NCI-H2227 (cell line): ENCODE measurements at regions not wholly inside any gene's neighbourhood (a gene's known extent, or its start where the extent isn't known, plus 50 kb on each side); places are given as distances from the start of the nearest gene placed in this dataset.
"Not testable (repeated sequence)": the region's sequence is repeated elsewhere in the genome, so short reads cannot be mapped to it uniquely, and the experiment has no call there.

Source experiments
- DNase-seq: peaks from one replicate; lab custom pipeline; 2025; ENCODE audit not compliant: unreplicated experiment; lab: John Stamatoyannopoulos, UW

DNA sequence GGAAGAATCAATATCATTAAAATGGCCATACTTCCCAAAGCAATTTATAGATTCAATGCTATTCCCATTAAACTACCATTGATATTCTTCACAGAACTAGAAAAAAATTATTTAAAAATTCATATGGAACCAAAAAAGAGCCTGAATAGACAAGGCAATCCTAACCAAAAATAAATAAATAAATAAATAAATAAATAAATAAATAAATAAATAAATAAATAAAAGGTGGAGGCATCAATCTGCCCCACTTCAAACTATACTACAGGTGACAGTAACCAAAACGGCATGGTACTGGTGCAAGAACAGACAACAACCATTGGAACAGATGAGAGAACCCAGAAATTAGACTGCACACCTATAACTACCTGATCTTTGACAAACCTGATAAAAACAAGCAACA is 598.5 kb upstream of the GRM3 start:
- DNase-seq = not testable (repeated sequence)

DNA sequence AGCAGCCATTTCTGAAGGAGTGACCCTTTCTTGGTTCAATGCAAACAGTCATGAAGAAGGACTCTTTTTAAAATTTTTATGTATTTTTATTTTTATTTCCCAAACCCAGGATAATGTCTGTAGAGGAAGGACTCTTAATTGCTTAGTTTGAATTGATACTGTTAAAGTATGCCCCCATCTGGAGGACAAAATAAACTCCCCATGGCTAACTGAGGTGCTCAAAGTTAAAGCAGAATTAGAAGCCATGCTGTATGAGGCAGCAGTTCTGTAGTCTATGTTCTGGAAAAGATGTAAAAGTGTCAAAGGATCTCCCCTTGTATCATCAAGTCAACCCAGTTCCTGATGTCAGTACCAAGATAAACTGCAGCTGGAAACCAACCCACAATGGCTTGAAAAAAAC is 617.9 kb upstream of the GRM3 start:
- DNase-seq = no peak

DNA sequence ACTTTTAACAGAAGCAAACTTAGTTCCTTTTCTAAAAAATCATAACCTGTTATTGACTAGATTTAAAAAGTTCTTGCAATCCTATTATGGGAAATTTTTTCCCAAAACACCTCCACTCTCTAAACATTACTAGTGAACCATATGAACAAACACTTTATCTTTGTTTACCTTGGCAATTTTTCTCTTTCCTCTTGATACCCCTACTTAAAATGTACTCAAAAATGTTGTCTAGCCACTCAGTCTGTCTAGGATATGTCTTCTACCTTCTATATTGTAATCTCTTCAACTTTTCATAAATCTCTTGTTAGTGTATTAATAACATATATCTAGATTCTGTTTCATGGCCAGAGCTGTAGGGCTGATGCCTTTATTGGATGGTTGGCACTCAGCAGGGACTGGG is 630.0 kb upstream of the GRM3 start:
- no peak for DNase-seq

GRCh38 chr7:86012971-86013370 is 630.7 kb upstream of the GRM3 start:
- DNase-seq = no peak

- DNase-seq = no peak
These were observed 634.8 kb upstream of the GRM3 start for GRCh38 chr7:86008898-86009297.

DNA sequence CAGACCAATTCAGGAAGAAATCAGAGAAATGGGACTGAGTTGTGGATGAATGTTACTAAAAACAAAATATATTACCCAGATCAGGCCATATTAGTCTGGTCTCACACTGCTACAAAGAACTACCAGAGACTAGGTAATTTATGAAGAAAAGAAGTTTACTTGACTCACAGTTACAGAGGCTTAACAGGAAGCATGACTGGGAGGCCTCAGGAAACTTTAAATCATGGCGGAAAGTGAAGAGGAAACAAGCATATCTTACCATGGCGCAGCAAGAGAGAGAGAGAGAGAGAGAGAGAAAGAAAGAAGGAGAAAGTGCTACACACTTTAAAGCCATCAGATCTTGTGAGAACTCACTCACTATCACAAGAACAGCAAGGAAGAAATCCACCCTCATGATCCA is 636.8 kb upstream of the GRM3 start:
- no peak for DNase-seq

- no peak for DNase-seq
These were observed 640.9 kb upstream of the GRM3 start for GRCh38 chr7:86002858-86003257.

DNA sequence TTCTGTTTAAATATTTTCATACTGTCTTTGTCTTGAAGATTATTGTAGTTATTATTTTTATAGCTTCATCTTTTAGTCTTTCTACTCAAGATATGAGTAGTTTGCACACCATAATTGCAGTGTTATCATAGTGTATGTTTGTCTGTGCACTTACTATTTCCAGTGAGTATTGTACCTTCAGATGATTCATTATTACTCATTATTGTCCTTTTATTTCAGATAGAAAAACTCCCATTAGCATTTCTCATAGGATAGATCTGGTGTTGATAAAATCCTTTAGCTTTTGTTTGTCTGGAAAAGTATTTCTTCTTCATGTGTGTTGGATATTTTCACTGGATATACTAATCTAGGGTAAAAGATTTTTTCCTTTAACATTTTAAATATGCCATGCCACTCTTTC is 646.2 kb upstream of the GRM3 start:
- no peak for DNase-seq

- no peak for DNase-seq
These were observed 648.6 kb upstream of the GRM3 start for GRCh38 chr7:85995101-85995500.

DNA sequence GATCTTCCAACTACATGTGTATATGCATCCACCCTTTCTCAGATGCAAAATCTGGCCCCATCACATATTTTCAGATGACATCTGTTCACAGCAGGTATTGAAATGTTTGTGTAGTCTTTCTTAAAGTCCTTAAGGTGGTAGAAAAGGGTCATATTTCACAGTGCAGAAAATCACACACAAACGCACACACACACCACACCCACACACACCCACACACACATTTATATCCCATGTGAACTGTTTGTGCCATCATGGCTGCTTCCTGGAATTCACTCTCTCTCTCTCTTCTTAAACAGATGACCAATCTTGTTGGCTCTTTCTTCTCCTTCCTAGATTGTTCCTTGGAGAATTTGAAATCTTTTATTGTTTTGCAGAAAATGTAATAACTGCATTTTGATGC is 663.0 kb upstream of the GRM3 start:
- DNase-seq = no peak

DNA sequence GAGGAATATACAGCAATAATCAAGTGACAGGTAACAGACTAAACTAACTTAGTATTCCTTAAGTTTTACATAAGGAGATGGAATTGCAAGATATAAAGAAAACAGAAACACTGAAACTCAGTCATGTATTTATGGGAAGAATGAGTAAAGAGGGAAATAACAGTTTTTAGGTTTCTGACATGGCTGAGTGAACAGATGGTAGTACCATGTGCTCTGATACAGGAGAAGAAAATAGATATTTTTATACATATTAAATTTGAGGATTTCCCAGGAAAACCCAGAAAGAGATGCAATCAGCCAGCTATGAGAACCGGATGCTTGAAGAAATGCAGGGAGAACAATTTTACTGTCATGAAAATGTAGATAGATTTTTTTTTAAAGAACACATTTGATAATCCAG is 669.5 kb upstream of the GRM3 start:
- no peak for DNase-seq

DNA sequence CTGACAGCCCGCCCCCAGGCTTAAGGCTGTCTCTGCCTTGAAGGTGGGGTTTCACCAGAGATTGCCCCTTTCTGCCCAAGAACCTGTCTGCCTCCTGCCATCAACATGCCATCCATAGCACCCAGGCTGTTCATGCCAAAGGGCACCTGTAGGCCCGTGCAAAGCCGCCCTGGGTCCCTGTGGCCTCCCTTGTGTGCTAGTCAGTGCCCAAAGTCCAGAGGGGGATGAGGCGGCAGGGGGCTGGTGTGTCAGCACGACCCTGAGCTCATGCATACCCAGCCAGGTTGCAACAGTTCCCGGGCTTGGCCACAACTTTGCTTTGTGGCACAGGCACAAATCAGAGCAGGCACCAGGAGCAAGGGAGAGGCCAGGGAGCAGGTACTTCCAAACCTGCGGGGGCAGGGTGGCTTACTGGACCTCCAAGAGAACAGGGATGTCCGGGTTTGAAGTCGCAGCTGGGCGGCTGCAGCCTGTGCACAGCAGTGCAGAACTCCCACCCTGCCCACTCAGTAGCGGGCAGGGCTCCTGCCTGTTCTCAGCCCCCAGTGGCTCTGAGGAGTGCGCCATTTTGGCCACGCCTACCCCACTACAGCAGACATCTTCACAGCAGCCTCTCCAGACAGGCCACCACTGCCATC is 671.1 kb upstream of the GRM3 start:
- no peak for DNase-seq

DNA sequence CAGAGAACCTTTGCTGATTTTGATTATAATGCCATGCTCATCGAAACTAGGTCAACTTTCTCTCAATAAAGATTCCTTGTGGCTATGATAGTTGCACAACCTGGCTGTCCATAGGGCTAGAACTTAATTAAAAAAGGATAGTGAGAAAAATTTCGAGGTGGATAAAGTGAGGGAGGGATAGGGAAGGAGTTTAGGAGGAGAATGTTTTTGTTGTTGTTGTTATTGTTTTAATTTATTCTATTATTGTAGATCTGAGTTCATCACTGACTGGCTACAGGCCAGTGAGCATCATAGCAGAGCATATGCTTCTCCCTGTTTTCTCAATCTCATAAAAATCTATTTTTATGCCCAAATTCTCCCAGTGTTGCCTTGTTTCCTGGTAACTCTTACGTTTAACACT is 688.7 kb upstream of the GRM3 start:
- no peak for DNase-seq

GRCh38 chr7:85950871-85951270 is 692.8 kb upstream of the GRM3 start:
- no peak for DNase-seq

GRCh38 chr7:85950418-85950817 is 693.3 kb upstream of the GRM3 start:
- DNase-seq = no peak

DNA sequence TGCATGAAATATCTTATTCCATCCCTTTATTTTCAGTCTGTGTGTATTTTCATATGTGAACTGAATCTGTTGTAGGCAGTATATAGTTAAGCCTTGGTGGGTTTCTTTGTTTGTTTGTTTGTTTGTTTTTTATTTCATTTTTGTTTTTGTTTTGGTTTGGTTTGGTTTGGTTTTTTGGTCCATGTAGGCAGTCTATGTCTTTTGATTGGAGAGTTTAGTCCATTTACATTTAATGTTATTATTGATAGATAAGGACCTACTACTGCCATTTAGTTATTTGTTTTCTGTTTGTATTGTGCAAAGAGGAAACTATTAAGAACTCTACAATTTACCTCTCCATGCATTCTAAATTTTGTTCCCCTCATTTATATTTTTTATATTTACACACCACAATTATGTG is 695.9 kb upstream of the GRM3 start:
- DNase-seq = no peak

DNA sequence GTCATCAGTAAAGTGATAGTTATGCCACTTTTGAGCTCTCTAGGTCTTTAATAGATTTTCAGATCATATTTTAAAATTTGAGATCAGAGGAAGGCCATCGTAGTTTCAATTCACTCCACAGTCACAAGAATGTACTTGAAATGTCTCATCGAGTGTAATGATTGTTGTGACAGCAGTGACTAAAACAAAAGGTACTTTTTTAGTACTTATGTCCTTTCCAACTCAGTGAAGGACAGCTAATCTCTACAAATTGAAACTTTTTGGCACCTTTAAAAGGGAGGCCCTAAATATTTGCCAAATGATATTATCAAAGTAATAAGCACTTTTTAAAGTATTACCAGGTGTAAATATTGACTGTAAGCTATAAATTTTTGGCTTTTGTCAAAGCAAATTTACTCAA is 702.9 kb upstream of the GRM3 start:
- DNase-seq = no peak

- DNase-seq = no peak
These were observed 711.8 kb upstream of the GRM3 start for GRCh38 chr7:85931919-85932318.

DNA sequence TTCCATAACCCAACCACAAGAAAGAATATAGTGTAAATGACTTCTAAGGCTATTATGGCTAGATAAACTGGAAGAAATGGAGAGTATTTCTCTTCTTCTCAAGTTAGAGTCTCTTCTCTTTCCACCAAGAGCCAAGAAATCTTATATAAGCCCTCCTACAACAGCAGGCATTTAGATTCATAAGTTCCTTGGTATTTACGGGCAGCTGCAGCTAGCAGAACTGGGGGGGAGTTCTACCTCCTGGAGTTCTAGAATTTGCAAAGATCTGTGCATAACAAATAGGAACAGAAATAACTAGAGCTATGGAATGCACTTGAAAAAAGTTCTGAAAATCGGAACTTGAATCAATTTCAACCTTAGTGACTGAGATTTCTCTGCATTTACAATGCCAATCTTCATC is 715.2 kb upstream of the GRM3 start:
- DNase-seq = no peak

GRCh38 chr7:85927226-85927625 is 716.5 kb upstream of the GRM3 start:
- DNase-seq = no peak

DNA sequence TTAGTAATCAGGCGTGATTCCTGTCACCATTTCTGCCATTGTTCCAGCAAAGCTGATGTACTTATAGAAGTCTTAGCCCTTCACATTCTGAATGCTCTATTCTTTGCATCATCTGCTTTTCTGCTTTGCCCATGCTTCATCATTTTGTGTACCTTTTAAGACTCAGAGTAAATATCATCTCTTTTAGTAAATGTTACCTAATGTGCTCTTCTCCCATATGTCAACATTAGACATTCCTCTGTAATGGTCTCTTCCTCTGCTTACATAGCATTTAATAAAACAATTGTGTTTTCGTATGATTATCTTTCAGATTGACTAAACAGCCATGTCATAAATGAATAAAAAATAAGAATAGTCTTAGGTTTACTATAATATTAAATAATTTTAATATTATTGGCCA is 719.6 kb upstream of the GRM3 start:
- no peak for DNase-seq

DNA sequence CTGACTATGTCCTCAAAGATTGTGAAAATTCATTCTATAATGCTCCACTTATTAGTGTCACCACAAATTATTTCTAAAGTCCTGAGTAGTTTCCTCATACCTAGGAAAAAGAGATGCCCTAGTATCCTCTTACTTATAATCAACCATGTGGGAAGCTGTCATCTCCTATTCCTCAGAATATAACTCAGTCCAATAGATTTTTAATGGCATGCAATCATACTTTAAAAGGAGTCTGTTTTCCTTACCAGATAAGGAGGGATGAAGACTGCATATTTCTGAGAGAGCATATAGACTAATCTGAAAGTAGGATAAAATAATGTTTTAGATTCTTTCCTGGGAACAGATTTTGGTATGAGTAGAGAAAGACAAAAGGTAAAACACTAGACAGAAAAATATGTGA is 727.7 kb upstream of the GRM3 start:
- DNase-seq = no peak

DNA sequence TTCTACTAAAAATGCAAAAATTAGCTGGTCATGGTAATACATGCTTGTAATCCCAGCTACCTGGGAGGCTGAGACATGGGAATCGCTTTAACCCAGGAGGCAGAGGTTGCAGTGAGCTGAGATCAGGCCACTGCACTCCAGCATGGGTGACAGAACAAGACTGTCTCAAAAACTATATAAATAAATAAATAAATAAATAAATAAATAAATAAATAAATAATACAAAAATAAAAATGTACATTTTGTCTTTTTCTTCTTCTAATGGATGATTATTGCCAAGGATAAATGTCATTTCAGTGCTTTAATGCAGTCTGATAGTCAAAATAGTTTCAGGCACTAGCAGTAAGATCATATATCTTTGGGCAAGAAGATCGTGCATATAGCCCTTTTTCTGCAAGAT is 727.6 kb upstream of the SEMA3D start:
- DNase-seq = no peak

- DNase-seq = no peak
These were observed 721.2 kb upstream of the SEMA3D start for GRCh38 chr7:85908051-85908450.
